KBM-7 (cell line): ENCODE measurements at regions not wholly inside any gene's neighbourhood (a gene's known extent, or its start where the extent isn't known, plus 50 kb on each side); places are given as distances from the start of the nearest gene placed in this dataset.

ENCODE experiments used
- DNase-seq: peaks from one replicate; pipeline ENCODE4 v3.0.0-alpha.2; 2015
- in situ Hi-C: fragments of 300-500 bp; cut with MboI; formaldehyde crosslinking; loops from 2 replicates; pipeline ENCODE4 v1.14.3; 2020; ENCODE audit warnings: low sequenced_read_pairs, low pct_unique_long_range_greater_than_20kb, mixed read lengths

- DNase-seq, result no peak
- in situ Hi-C loops, result no loop called here
These were observed 671.2 kb upstream of the PTCHD4 start for GRCh38 chr6:48782225-48782624.

GRCh38 chr6:48777411-48777810, 666.4 kb upstream of the PTCHD4 start:
- in situ Hi-C loops, result no loop called here
- no peak for DNase-seq

- no peak for DNase-seq
- in situ Hi-C loops, result no loop called here
These were observed 664.2 kb upstream of the PTCHD4 start for GRCh38 chr6:48775157-48775556.

- in situ Hi-C loops, result no loop called here
- no peak for DNase-seq
These were observed 663.3 kb upstream of the PTCHD4 start for GRCh38 chr6:48774276-48774675.

- in situ Hi-C loops, result no loop called here
- no peak for DNase-seq
These were observed 655.4 kb upstream of the PTCHD4 start for GRCh38 chr6:48766349-48766748.

- DNase-seq, result peak; percentile 57
- in situ Hi-C loops, result no loop called here
These were observed 654.5 kb upstream of the PTCHD4 start for GRCh38 chr6:48765352-48765961.

GRCh38 chr6:48764286-48765044, 653.5 kb upstream of the PTCHD4 start:
- no peak for DNase-seq
- in situ Hi-C loops, result no loop called here

GRCh38 chr6:48757661-48758060, 646.7 kb upstream of the PTCHD4 start:
- in situ Hi-C loops, result no loop called here
- DNase-seq, result no peak

GRCh38 chr6:48755315-48755714, 644.3 kb upstream of the PTCHD4 start:
- DNase-seq, result no peak
- in situ Hi-C loops, result no loop called here

GRCh38 chr6:48754641-48755040, 643.6 kb upstream of the PTCHD4 start:
- no peak for DNase-seq
- in situ Hi-C loops, result no loop called here

- in situ Hi-C loops, result no loop called here
- DNase-seq, result no peak
These were observed 639.9 kb upstream of the PTCHD4 start for GRCh38 chr6:48750861-48751260.

GRCh38 chr6:48747471-48747870, 636.5 kb upstream of the PTCHD4 start:
- DNase-seq, result no peak
- in situ Hi-C loops, result no loop called here

- DNase-seq, result no peak
These were observed 636.0 kb upstream of the PTCHD4 start for GRCh38 chr6:48747040-48747439.

GRCh38 chr6:48744948-48745347, 634.0 kb upstream of the PTCHD4 start:
- DNase-seq, result no peak
- in situ Hi-C loops, result no loop called here

More at GRCh38 chr6:48747040-48747439, 636.0 kb upstream of the PTCHD4 start:
- in situ Hi-C loops, result no loop called here

GRCh38 chr6:48743738-48744137, 632.7 kb upstream of the PTCHD4 start:
- in situ Hi-C loops, result no loop called here
- no peak for DNase-seq

- in situ Hi-C loops, result no loop called here
- no peak for DNase-seq
These were observed 625.7 kb upstream of the PTCHD4 start for GRCh38 chr6:48736501-48737206.

GRCh38 chr6:48735846-48736245, 624.8 kb upstream of the PTCHD4 start:
- in situ Hi-C loops, result no loop called here
- no peak for DNase-seq

GRCh38 chr6:48733581-48733980, 622.6 kb upstream of the PTCHD4 start:
- in situ Hi-C loops, result no loop called here
- DNase-seq, result no peak

- DNase-seq, result no peak
- in situ Hi-C loops, result no loop called here
These were observed 603.7 kb upstream of the PTCHD4 start for GRCh38 chr6:48714699-48715098.

- DNase-seq, result no peak
- in situ Hi-C loops, result no loop called here
These were observed 603.3 kb upstream of the PTCHD4 start for GRCh38 chr6:48714250-48714649.
